Central memory CD8-positive, alpha-beta T cell (primary cell): ENCODE measurements at regions not wholly inside any gene's neighbourhood (a gene's known extent, or its start where the extent isn't known, plus 50 kb on each side); places are given as distances from the start of the nearest gene placed in this dataset.

Experiments used
- ATAC-seq: fragments of 150-1000 bp; cut with Tn5 transposase; replicated peaks from 2 replicates; pipeline ENCODE4 v1.10.0; 2022; ENCODE audit warnings: mild to moderate bottlenecking, moderate FRiP score, moderate number of reproducible peaks; ENCODE audit not compliant: poor library complexity, severe bottlenecking; ENCODE audit errors: extremely low read depth
- DNase-seq, 2 donors: peaks; one replicate each; pipeline ENCODE4 v3.0.0; 2021; ENCODE audit warnings: low spot score in 2 of 2
- H3K27ac Mint-ChIP-seq: one replicate; pipeline ENCODE4 v1.8.0; 2022; ENCODE audit warnings: low read depth, mild to moderate bottlenecking, moderate library complexity, mixed read lengths
- H3K27me3 Mint-ChIP-seq: one replicate; pipeline ENCODE4 v1.8.0; 2022; ENCODE audit warnings: mixed read lengths
- H3K36me3 Mint-ChIP-seq: one replicate; pipeline ENCODE4 v1.8.0; 2022; ENCODE audit warnings: mild to moderate bottlenecking, moderate library complexity, mixed read lengths; ENCODE audit not compliant: insufficient read depth
- H3K4me1 Mint-ChIP-seq: one replicate; pipeline ENCODE4 v1.8.0; 2022; ENCODE audit warnings: mixed read lengths
- H3K4me3 Mint-ChIP-seq: one replicate; pipeline ENCODE4 v1.8.0; 2022; ENCODE audit warnings: mild to moderate bottlenecking, moderate library complexity, mixed read lengths
- H3K9me3 Mint-ChIP-seq: one replicate; pipeline ENCODE4 v1.8.0; 2022; ENCODE audit warnings: mixed read lengths

GRCh38 chr2:103963146-103963725, 890.7 kb upstream of the POU3F3 start:
- ATAC-seq, result no peak
- DNase-seq, result no peak
- peaks cover 29% of the 10 kb centered on the region for H3K9me3 Mint-ChIP-seq
- H3K36me3 Mint-ChIP-seq, result no peaks in the 10 kb centered on the region
- no peak overlapping the region for H3K4me3 Mint-ChIP-seq
- no peaks in the 10 kb centered on the region for H3K27me3 Mint-ChIP-seq
- H3K4me1 Mint-ChIP-seq, result no peaks in the 10 kb centered on the region
- H3K27ac Mint-ChIP-seq, result no peak overlapping the region

GRCh38 chr2:103977241-103977640, 876.7 kb upstream of the POU3F3 start:
- no peaks in the 10 kb centered on the region for H3K27me3 Mint-ChIP-seq
- H3K9me3 Mint-ChIP-seq, result peaks cover 4% of the 10 kb centered on the region
- H3K27ac Mint-ChIP-seq, result no peak overlapping the region
- ATAC-seq (no peak), DNase-seq (no peak)
- no peaks in the 10 kb centered on the region for H3K36me3 Mint-ChIP-seq
- H3K4me1 Mint-ChIP-seq, result no peaks in the 10 kb centered on the region
- no peak overlapping the region for H3K4me3 Mint-ChIP-seq

- no peak for DNase-seq
- H3K4me3 Mint-ChIP-seq, result no peak overlapping the region
- peaks cover 4% of the 10 kb centered on the region for H3K9me3 Mint-ChIP-seq
- no peaks in the 10 kb centered on the region for H3K36me3 Mint-ChIP-seq
- no peaks in the 10 kb centered on the region for H3K27me3 Mint-ChIP-seq
- H3K4me1 Mint-ChIP-seq, result no peaks in the 10 kb centered on the region
- ATAC-seq, result no peak
- no peak overlapping the region for H3K27ac Mint-ChIP-seq
These were observed 876.2 kb upstream of the POU3F3 start for GRCh38 chr2:103977668-103978067.

- Mint-ChIP-seq H3K9me3 (no peaks in the 10 kb centered on the region), H3K4me1 (no peaks in the 10 kb centered on the region), H3K36me3 (no peaks in the 10 kb centered on the region), H3K27ac (no peak overlapping the region), H3K4me3 (no peak overlapping the region), H3K27me3 (no peaks in the 10 kb centered on the region)
- ATAC-seq (no peak), DNase-seq (no peak)
These were observed 873.5 kb upstream of the POU3F3 start for GRCh38 chr2:103980401-103980800.

- DNase-seq (no peak), ATAC-seq (no peak)
- Mint-ChIP-seq H3K27me3 (no peaks in the 10 kb centered on the region), H3K9me3 (no peaks in the 10 kb centered on the region), H3K4me3 (no peak overlapping the region), H3K4me1 (no peaks in the 10 kb centered on the region), H3K27ac (no peak overlapping the region), H3K36me3 (no peaks in the 10 kb centered on the region)
These were observed 871.2 kb upstream of the POU3F3 start for GRCh38 chr2:103982691-103983090.

GRCh38 chr2:103986001-103986400, 867.9 kb upstream of the POU3F3 start:
- Mint-ChIP-seq H3K4me3 (no peak overlapping the region), H3K27ac (no peak overlapping the region), H3K36me3 (no peaks in the 10 kb centered on the region), H3K9me3 (peaks cover 10% of the 10 kb centered on the region), H3K27me3 (no peaks in the 10 kb centered on the region), H3K4me1 (no peaks in the 10 kb centered on the region)
- DNase-seq (no peak), ATAC-seq (no peak)

- Mint-ChIP-seq H3K27ac (no peak overlapping the region), H3K36me3 (peaks cover 2% of the 10 kb centered on the region), H3K27me3 (no peaks in the 10 kb centered on the region), H3K9me3 (peaks cover 35% of the 10 kb centered on the region), H3K4me3 (no peak overlapping the region), H3K4me1 (no peaks in the 10 kb centered on the region)
- ATAC-seq (no peak), DNase-seq (no peak)
These were observed 862.3 kb upstream of the POU3F3 start for GRCh38 chr2:103991591-103991990.

- no peak for ATAC-seq
- H3K4me3 Mint-ChIP-seq, result no peak overlapping the region
- no peak for DNase-seq
- H3K27me3 Mint-ChIP-seq, result no peaks in the 10 kb centered on the region
- H3K36me3 Mint-ChIP-seq, result no peaks in the 10 kb centered on the region
- H3K4me1 Mint-ChIP-seq, result no peaks in the 10 kb centered on the region
- peaks cover 55% of the 10 kb centered on the region for H3K9me3 Mint-ChIP-seq
- H3K27ac Mint-ChIP-seq, result no peak overlapping the region
These were observed 849.1 kb upstream of the POU3F3 start for GRCh38 chr2:104004821-104005220.

GRCh38 chr2:104016801-104017200, 837.1 kb upstream of the POU3F3 start:
- H3K27ac Mint-ChIP-seq, result no peak overlapping the region
- no peak overlapping the region for H3K4me3 Mint-ChIP-seq
- no peaks in the 10 kb centered on the region for H3K27me3 Mint-ChIP-seq
- DNase-seq (no peak), ATAC-seq (no peak)
- H3K9me3 Mint-ChIP-seq, result peaks cover 21% of the 10 kb centered on the region
- H3K36me3 Mint-ChIP-seq, result no peaks in the 10 kb centered on the region
- no peaks in the 10 kb centered on the region for H3K4me1 Mint-ChIP-seq

- Mint-ChIP-seq H3K9me3 (peaks cover 12% of the 10 kb centered on the region), H3K4me1 (no peaks in the 10 kb centered on the region), H3K27me3 (no peaks in the 10 kb centered on the region), H3K27ac (no peak overlapping the region), H3K4me3 (no peak overlapping the region), H3K36me3 (no peaks in the 10 kb centered on the region)
- ATAC-seq (no peak), DNase-seq (no peak)
These were observed 830.6 kb upstream of the POU3F3 start for GRCh38 chr2:104023306-104023705.

GRCh38 chr2:104023765-104024164, 830.1 kb upstream of the POU3F3 start:
- Mint-ChIP-seq H3K9me3 (peaks cover 15% of the 10 kb centered on the region), H3K4me3 (no peak overlapping the region), H3K36me3 (no peaks in the 10 kb centered on the region), H3K27ac (no peak overlapping the region), H3K27me3 (no peaks in the 10 kb centered on the region), H3K4me1 (no peaks in the 10 kb centered on the region)
- ATAC-seq (no peak), DNase-seq (no peak)

- DNase-seq (no peak), ATAC-seq (no peak)
- Mint-ChIP-seq H3K9me3 (peaks cover 18% of the 10 kb centered on the region), H3K27me3 (no peaks in the 10 kb centered on the region), H3K36me3 (no peaks in the 10 kb centered on the region), H3K27ac (no peak overlapping the region), H3K4me3 (no peak overlapping the region), H3K4me1 (no peaks in the 10 kb centered on the region)
These were observed 828.6 kb upstream of the POU3F3 start for GRCh38 chr2:104025295-104025694.

GRCh38 chr2:104026725-104027124, 827.2 kb upstream of the POU3F3 start:
- Mint-ChIP-seq H3K36me3 (no peaks in the 10 kb centered on the region), H3K27ac (no peak overlapping the region), H3K4me3 (no peak overlapping the region), H3K4me1 (no peaks in the 10 kb centered on the region), H3K9me3 (peaks cover 18% of the 10 kb centered on the region), H3K27me3 (no peaks in the 10 kb centered on the region)
- ATAC-seq, result no peak
- DNase-seq, result no peak

- peaks cover 16% of the 10 kb centered on the region for H3K9me3 Mint-ChIP-seq
- no peak overlapping the region for H3K27ac Mint-ChIP-seq
These were observed 826.6 kb upstream of the POU3F3 start for GRCh38 chr2:104027321-104027720.

More at GRCh38 chr2:104027321-104027720, 826.6 kb upstream of the POU3F3 start:
- Mint-ChIP-seq H3K4me1 (no peaks in the 10 kb centered on the region), H3K4me3 (no peak overlapping the region), H3K36me3 (no peaks in the 10 kb centered on the region), H3K27me3 (no peaks in the 10 kb centered on the region)
- DNase-seq (no peak), ATAC-seq (no peak)
